ENCODE measurements at regions not wholly inside any gene's neighbourhood (a gene's known extent, or its start where the extent isn't known, plus 50 kb on each side); places are given as distances from the start of the nearest gene placed in this dataset.

DNA sequence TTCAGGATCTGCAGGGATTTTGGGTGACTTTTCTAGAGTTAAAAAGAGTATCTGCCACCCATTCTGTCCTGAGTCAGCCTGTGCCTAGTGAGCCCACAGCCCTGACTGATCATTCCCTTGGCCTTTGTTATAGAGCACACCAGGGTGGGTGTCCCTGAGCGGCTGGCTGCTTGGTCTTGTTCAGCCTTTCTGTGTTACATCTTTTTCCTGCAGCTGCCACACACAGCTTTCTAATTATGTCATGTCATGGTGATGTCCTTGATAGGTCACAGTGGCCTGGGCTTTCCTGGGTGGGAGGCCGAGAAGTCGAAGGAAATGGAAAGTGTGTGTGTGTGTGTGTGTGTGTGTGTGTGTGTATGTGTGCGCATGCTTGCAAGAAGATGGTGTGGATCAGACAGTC, 293.2 kb upstream of the CRY1 start:
- no peak overlapping the region for H3K14ac ChIP-seq (ENCODE audit: insufficient read length)
- no peak overlapping the region for H2BK20ac ChIP-seq (ENCODE audit: low read length)
- no peak overlapping the region for H2BK12ac ChIP-seq (ENCODE audit: low read depth, low read length)
- H4K8ac ChIP-seq (ENCODE audit: extremely low read depth, insufficient read depth, low read length): no peak overlapping the region
- H4K20me1 ChIP-seq (replicated peaks in 1 of 2; ENCODE audit: control insufficient read depth in 1 of 2, insufficient read depth in 2 of 2, low read length in 2 of 2): no peaks in the 10 kb centered on the region
- H3K4me2 ChIP-seq (ENCODE audit: insufficient read depth in 1 of 2, low read depth in 2 of 2, low read length in 2 of 2): no peak overlapping the region
- H3K23ac ChIP-seq (ENCODE audit: insufficient read length): no peak overlapping the region
- H2AFZ ChIP-seq (ENCODE audit: low read length): no peak overlapping the region
- no peaks in the 10 kb centered on the region for H3K36me3 ChIP-seq (ENCODE audit: control insufficient read depth in 2 of 4, insufficient read depth in 4 of 4, low read length in 3 of 4)
- no peaks in the 10 kb centered on the region; the same call in 1 of the 2 replicates for H3K23me2 ChIP-seq (ENCODE audit: low read depth, low read length)
- 92% methylated on average over 3 of the region's 4 CpGs; no CpG with 5 or more reads in 1 of the 2 experiments for WGBS, 2 experiments (ENCODE audit: extremely low coverage in 1 of 2, insufficient coverage in 1 of 2, insufficient read length in 1 of 2, insufficient replicate concordance in 2 of 2, low coverage in 1 of 2, low lambda C conversion rate in 2 of 2, missing lambda C conversion rate in 1 of 2)
- H4K91ac ChIP-seq (replicated peaks; ENCODE audit: insufficient read length, low read length): peak overlapping the region; percentile 10
- no peak overlapping the region for H3K9ac ChIP-seq (replicated peaks in 1 of 4; ENCODE audit: extremely low read depth in 1 of 4, low read depth in 3 of 4, low read length in 3 of 4)
- H3K56ac ChIP-seq (replicated peaks; ENCODE audit: insufficient read length, low read depth, low read length): no peak overlapping the region
- H3K4me1 ChIP-seq (replicated peaks in 1 of 4; ENCODE audit: control insufficient read depth in 3 of 4, insufficient read depth in 4 of 4, low read length in 3 of 4): peaks cover 0 to 11% (median 3%) of the 10 kb centered on the region in 4 experiments; a peak in 5 of 7 replicates
- no peak overlapping the region for H2AK5ac ChIP-seq (ENCODE audit: low read depth, low read length)
- H3K79me1 ChIP-seq (ENCODE audit: low read depth, low read length): no peaks in the 10 kb centered on the region
- POLR2A ChIA-PET (ENCODE audit: partially characterized antibody): interaction anchor here (0.8 kb wide), 1 partner anchor 9 kb away, joined by 3 read pairs; no protein-coding TSS in a partner anchor
- H3K4me3 ChIP-seq (ENCODE audit: extremely low read depth in 1 of 4, insufficient read depth in 2 of 4, low read depth in 3 of 4, low read length in 4 of 4): no peak overlapping the region
- FAIRE-seq (no peak), DNase-seq (ENCODE audit: low read depth in 1 of 2, low spot score in 2 of 2) (no peak)
- H2BK15ac ChIP-seq (ENCODE audit: low read length): no peak overlapping the region
- no peaks in the 10 kb centered on the region for H3K27me3 ChIP-seq (replicated peaks in 1 of 4; ENCODE audit: control insufficient read depth in 3 of 4, extremely low read depth in 1 of 4, insufficient read depth in 3 of 4, low read length in 3 of 4)
- H3K9me3 ChIP-seq (ENCODE audit: insufficient read depth in 2 of 2, low read depth in 1 of 2, low read length in 1 of 2): 0 out of 4 replicates have a peak, but pooled peaks cover 3% of the 10 kb centered on the region in 2 experiments
- no peak overlapping the region for H4K5ac ChIP-seq (ENCODE audit: insufficient read length, low read depth, low read length)
- H2BK5ac ChIP-seq (ENCODE audit: low read depth, low read length): no peak overlapping the region
- H3K79me2 ChIP-seq (ENCODE audit: control insufficient read depth in 1 of 2, insufficient read depth in 2 of 2, low read length in 2 of 2): no peaks in the 10 kb centered on the region
- H3K18ac ChIP-seq (ENCODE audit: extremely low read depth, low read length): no peak overlapping the region
- CTCF ChIA-PET (ENCODE audit: partially characterized antibody): interaction anchor here (0.7 to 1.1 kb wide), 6 partner anchors 12 to 221 kb away, joined by 3 to 4 read pairs (median 3); no protein-coding TSS in a partner anchor
- no peak overlapping the region for H3K4ac ChIP-seq (replicated peaks; ENCODE audit: insufficient read length, low read depth, low read length)
- H3K27ac ChIP-seq (ENCODE audit: low read depth, low read length): no peak overlapping the region
- H2BK120ac ChIP-seq (replicated peaks; ENCODE audit: low read depth, low read length): no peak overlapping the region
- TF ChIP-seq GTF2F1 (IDR thresholded peaks at IDR 0.05; ENCODE audit: borderline replicate concordance, low read depth, low read length) (no peak), ASH2L (IDR thresholded peaks at IDR 0.05; ENCODE audit: low read length) (no peak), SP2 (IDR thresholded peaks at IDR 0.05; ENCODE audit: low read length) (no peak), SRF (IDR thresholded peaks at IDR 0.05; ENCODE audit: low read depth, low read length) (no peak), ZNF274 (IDR thresholded peaks at IDR 0.05; ENCODE audit: borderline replicate concordance, extremely low read depth, low read length) (no peak), RFX5 (IDR thresholded peaks at IDR 0.05; ENCODE audit: borderline replicate concordance, low read depth, low read length) (no peak), POLR2AphosphoS5 (IDR thresholded peaks at IDR 0.05; ENCODE audit: low read depth, low read length) (no peak), KDM4A (IDR thresholded peaks at IDR 0.05; ENCODE audit: low read depth, low read length, severe bottlenecking) (no peak)

All from H1 (cell line).